Right forelimb (tissue), 1 donor: ENCODE measurements at regions not wholly inside any gene's neighbourhood (a gene's known extent, or its start where the extent isn't known, plus 50 kb on each side); places are given as distances from the start of the nearest gene placed in this dataset.

ENCODE experiments used
- DNase-seq: peaks from one replicate; pipeline ENCODE4 v3.0.0-alpha.2; 2018

DNA sequence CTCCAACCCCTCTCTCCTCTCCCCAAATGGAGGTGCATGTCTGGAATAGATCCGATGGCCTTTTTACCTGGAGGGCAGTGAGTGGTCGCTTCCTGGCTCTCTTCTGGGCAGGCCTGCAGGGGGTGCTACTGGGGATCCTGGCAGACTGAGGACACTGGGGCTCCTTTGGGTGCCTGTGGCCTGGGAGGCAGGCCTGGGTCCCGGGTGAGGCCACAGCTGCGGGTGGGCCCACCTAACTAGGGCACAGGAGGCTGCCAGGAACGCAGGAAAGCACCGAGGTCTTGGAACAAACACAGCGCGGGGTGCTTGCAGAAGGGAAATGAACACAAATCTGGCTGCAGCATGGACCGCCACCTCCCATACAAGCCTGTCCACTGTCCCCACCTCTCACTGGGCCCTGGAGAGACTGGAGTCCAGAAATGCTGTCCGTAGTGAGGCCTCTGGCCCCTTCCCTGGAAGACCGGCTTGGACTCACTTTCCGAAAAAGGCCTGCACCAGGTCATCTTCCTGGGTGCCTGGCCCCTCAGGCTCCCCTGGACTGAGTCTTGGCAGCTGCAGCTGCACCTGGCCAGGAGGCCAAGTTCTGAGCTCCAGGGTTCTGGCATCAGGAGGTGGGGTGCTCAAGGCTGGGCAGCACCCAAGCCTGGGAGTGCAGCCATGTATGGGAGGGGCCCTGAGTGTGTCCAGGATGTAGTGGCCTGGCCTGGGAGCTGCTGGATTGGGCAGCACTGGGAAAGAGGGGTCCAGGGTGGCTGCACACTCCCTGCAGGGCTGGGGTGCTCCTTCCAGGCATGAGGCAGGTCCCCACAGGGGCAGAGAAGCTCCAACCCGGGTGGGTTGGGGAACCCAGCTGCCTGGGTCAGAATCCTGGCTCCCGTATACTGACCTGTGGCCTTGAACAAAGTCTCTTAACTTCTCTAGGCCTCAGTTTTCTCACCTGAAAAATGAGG is 195.1 kb downstream of the IRF8 start:
- DNase-seq = no peak

DNA sequence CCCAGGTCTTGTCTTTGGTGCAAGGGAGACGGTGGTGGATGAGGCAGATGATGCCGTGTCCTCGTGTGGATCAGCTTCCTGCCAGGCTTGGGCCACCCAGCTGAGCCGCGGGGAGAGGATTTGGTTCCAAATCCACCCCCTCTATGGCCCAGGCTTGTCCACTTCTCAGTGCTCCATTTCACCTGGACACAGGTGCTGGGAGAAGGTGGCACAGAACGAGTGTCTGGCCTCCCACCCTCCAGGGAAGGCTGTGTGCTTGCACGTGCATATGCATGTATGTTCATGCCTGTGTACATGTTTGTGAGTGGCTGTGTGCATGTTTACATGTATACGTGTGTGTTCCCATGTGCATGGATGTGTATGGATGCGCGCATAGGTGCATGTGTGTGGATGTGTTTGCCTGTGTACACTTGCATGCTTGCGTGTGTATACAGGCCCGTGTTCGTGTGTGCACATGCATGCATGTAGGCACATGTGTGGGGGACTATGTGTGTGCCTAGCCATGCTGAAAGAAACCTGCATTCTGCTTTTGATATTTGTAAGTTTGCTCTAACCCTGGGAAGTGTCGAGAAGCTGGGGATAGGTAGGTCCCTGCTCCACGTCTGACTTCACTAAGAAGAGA is 196.3 kb downstream of the IRF8 start:
- no peak for DNase-seq

DNA sequence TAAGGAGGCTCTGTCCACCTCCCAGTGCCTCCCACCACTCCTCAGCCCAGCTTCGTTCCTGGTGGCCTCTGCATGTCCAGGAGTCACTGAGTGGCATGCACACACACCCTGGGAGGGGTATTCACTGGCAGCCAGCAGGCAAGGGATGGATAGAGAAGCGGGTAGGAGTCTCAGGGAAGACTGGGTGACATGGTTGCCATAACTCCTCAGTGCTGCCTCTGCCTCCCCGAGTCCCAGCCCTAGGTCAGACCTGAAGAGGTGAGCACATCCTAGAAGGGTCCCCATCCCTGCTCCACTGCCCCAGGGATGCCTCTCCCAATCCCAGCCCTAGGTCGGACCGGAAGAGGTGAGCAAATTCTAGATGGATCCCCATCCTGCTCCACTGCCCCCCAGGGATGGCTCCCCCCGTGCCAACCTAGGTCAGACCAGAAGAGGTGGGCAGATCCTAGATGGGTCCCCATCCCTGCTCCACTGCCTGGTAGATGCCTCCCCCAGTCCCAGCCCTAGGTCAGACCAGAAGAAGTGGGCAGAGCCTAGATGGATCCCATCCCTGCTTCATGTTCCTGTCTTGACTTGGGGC is 197.0 kb downstream of the IRF8 start:
- DNase-seq = no peak

DNA sequence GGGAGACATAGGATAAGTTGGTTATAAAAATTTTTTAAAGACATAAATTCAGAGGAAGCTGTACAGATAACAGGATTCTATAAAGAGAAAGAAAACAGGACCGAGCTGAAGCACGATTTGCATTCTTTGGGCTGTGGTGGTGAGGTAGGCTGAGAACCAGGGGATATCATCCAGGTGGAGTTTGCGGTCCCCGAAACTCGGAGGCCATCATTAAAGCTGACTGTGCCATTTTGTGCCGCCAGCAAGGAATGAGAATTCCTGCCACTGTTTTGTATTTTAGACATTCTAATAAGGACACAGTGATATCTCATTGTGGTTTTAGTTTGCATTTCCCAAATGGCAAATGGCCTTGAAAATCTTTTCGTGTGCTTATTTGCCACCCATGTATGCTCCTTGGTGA is 197.9 kb downstream of the IRF8 start:
- DNase-seq = no peak

DNA sequence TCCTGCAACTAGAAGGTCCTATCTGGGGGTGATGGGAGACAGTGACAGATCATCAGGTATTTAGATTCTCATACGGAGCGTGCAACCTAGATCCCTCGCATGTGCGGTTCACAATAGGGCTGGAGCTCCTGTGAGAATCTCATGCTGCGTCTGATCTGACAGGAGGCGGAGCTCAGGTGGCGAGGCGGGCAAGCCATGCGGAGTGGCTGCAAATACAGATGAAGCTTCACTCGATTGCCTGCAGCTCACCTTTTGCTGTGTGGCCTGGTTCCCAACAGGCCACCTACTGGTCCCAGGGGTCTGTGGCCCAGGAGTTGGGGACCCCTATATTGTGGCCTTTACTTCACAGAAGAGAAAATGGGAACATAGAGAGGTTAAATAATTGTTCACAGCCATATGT is 200.4 kb downstream of the IRF8 start:
- no peak for DNase-seq

DNA sequence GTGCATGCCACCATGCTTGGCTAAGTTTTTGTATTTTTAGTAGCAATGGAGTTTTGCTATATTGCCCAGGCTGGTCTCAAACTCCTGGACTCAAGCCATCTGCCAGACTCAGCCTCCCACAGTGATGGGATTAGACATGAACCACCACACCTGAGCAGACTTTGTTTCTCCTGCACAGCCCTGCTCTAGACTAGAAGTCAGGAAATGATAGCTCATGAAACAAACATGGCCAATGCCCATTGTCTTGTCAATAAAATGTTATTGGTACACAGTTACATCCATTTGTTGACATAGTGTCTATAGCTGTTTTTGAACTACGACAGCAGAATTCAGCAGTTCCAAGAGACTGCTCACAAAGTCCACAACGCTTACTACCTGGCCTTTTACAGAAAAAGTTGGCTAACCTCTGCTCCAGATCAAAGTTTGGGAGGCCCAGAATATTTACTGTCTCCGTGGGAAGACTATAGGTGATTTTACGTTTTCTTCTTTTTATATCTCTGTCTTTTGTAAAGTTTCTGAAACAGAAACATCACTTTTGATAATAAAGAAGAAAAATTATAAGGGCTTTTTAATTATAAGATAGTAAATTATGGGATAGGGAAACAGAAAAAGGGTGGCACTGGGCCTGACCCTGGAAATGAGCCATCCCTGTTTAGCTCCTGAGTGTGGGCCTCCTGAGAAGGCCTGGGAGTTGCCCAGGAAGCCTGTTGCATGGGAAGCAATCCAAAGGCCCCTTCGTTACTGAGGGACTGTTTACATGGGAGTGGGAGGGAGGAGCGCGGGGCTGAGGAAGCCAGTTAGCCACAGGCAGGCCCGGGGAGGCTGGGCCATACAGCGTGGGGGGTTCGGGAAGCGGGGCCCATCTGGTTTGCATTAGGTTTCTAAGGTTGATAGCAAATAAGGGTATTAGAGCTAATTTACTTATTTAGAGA is 201.5 kb downstream of the IRF8 start:
- DNase-seq = no peak

DNA sequence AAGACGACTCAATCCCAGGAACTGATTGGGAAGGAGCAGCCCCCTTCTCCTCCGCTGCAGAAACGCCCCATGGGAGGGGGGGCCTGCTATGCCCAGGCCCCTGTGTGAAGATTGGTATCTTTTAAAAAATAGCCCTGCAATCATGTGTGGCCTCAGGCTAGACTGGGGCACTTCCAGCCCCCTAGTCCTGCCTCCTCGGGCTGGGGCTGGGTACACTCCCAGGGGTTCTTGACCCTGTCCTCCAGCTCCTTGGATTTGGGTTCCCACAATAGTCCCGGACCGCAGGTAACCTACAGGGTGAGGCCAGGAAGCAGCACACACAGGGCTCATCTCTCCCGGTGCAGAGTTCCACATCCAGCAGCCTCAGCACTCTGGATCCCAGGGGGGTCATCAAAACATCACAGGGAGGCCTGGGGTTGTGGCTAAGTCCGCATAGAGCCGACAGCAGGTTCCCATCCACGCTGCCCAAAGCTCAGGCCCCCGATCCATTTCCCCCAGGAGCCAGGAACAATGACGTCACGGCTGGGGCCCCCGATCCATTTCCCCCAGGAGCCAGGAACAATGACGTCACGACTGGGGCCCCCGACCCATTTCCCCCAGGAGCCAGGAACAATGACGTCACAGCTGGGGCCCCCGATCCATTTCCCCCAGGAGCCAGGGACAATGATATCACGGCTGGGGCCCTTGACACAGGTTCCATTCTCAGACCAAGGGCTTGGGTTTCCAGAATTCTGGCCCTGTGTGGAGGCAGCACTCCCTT is 202.4 kb downstream of the IRF8 start:
- DNase-seq = no peak

DNA sequence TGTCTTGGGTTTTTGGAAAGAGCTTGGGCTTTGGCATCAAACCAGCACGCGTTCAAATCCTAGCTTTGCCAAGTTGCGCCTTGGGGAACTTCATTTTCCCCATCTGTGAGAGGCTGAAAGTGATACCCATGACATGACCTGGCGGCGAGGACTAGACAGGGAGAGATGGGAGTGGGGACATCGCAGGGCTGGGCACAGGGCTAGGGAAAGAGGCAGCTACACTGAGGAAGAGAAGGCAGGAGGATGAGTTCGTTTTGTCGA is 202.9 kb downstream of the IRF8 start:
- DNase-seq = no peak

DNA sequence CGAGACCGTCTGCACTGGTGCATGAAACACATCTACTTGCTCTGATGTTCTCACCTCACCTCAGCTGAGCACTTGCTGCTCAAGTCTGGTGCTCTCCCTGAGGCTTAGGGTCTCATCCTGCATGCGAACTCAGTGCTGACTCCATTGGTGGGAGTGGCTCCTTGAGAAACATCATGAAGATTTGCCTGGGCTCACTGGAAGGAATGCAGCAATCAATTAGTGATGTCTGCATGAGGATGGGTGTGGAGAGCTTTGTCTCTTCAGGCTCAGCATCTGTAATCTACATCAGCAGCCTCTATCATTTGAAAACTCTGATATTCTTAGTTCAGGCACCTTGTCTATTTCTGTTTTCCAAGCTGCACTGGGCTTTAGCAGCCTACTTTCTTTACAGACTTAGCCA is 204.4 kb downstream of the IRF8 start:
- DNase-seq = no peak

DNA sequence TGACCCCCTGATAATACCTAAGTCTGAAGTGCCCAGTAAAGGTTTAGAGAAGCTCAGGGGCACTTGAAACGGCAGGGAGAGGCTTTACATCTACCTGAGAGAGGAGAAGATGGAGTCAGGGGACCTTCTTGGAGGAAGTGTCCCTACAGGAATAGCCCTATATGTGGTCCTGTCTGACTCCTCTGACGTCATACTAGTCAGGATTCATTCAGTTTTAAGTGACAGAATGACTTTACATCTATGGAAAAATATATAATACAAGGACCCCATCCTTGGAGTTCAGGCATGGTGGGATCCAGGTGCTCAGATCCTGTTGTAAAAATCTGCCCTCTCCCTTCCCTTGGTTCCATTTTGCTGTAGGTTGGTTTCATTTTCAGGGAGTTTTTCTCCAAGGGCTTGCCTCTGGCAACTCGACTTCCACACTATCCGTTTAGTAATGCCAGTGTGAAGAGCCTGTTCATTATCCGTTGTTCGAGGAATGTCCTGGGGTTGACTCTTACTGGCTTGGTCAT is 205.6 kb downstream of the IRF8 start:
- no peak for DNase-seq

DNA sequence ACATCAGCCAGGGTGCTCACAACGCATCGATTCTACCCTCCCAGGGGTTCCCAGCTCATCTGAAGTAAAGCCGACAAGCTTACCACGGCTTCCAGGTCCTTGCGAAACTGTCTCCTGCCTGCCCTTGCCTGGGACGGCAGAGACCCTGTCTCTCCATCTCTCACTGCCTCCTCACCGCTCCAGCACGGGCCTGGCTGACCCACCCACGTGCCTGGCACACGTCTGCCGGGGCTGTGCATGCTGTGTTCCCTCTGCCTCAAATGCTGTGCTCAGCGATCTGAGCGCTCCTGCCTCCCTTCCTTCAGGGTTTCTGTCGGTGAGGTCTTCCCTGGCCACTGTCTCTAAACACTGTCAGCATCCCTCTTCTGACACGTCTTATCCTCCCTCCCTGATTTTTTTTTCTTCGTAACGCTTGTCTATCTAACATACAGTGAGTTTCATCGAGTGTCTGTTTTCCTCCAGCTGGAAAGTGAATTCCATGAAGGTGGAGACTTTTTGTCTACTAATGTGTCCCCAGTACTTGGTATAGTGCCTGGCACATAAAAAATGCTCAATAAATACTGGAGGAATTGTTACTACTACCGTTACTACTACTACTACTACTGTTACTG is 208.4 kb downstream of the IRF8 start:
- DNase-seq = no peak

DNA sequence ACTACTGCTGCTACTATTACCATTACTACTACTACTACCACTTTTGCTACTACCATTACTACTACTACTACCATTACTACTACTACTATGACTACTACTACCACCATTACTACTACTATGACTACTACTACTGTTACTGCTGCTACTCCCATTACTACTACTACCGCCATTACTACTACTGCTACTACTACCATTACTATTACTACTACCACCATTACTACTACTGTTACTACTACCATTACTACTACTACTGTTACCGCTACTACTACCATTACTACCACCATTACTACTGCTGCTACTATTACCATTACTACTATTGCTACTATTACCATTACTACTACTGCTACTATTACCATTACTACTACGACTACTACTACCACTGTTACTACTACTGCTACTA is 209.1 kb downstream of the IRF8 start:
- no peak for DNase-seq

DNA sequence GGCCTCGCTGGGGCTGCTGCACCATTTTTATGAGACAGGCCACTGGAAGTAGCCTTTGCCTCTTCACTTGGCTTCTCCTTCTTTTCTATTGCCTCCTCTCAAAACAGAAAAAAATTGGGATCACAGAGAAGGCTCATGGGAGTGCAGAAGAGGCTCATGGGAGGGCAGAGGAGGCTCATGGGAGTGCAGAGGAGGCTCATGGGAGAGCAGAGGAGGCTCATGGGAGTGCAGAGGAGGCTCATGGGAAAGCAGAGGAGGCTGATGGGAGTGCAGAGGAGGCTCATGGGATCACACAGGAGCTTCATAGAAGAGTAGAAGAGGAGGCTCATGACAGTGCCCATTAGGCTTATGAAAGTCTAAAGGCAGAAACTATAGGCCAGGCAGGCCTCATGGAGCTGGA is 211.2 kb downstream of the IRF8 start:
- DNase-seq = no peak

DNA sequence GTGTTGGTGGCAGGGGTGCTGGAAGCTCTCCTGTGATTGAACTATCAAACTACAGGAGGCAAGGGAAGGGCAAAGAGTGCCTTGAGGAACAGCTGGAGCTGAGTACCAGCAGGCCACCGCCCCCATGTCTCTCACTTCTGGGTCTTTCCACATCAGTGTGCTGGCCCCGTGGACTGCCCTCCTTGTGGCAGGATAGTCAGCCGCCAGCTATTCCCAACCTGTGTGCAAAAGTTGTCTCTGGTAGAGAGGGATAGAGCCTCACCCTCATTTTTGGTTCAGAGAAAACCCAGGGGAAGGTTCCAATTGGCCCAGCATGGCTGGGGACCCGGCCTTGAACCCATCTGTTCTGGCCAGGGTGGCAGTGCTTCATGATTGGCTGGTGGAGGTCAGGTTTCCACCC is 211.8 kb downstream of the IRF8 start:
- DNase-seq = no peak

DNA sequence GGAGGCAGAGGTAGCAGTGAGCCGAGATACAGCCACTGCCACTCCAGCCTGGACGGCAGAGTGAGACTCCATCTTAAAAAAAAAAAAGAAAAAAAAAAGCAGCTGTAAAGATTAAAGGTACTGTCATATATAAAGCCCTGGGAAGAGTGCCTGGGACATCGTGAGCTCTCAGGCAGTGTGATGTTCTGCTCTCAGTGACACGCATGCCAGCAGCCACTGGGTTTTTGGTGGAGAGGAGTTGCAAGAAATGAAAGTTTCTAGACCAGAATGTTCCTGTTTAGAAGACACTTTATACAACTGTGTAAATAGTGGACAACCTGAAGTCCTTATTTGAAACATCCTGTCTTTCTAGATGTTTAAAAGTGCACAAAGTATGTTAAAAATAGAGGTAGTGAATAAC is 213.2 kb downstream of the IRF8 start:
- no peak for DNase-seq

DNA sequence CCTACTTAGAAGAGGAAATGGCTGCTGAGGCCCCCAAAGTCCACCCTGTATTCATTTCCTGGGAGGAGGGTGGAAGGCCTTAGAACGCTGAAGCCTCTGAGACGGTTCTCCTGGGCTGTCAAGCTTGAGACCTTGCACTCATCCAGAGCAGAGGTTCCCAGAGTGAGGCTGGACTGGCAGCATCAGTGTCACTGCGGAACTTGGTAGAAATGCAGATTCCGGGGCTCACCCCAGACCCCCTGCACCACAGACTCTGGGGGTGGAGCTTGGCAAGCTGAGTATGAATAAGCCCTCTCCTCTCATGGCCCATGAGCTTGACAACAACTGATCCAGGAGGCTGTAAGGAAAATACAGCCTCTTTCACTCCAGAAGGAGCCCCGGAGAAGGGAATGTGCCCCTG is 218.3 kb downstream of the IRF8 start:
- DNase-seq = peak; percentile 16

DNA sequence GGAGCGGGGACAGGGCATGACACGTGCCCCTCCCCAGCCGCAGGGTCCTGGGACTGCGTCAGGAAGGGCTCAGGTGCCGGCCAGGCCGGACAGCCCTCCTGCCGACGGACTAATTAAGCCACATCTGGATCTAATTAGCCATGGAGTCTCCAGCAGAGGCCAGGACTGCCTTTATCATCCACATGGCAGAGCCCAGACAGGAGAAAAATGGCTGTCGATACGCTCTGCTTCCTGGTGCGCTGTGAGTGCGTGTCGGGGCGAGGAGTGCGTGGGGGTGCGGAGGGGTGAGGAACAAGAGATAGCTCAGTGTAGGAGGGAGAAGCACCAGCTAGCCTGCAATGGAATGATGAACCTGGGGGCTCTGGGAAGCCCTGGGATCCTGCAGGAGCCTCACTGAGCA is 218.8 kb downstream of the IRF8 start:
- peak; percentile 25 for DNase-seq

DNA sequence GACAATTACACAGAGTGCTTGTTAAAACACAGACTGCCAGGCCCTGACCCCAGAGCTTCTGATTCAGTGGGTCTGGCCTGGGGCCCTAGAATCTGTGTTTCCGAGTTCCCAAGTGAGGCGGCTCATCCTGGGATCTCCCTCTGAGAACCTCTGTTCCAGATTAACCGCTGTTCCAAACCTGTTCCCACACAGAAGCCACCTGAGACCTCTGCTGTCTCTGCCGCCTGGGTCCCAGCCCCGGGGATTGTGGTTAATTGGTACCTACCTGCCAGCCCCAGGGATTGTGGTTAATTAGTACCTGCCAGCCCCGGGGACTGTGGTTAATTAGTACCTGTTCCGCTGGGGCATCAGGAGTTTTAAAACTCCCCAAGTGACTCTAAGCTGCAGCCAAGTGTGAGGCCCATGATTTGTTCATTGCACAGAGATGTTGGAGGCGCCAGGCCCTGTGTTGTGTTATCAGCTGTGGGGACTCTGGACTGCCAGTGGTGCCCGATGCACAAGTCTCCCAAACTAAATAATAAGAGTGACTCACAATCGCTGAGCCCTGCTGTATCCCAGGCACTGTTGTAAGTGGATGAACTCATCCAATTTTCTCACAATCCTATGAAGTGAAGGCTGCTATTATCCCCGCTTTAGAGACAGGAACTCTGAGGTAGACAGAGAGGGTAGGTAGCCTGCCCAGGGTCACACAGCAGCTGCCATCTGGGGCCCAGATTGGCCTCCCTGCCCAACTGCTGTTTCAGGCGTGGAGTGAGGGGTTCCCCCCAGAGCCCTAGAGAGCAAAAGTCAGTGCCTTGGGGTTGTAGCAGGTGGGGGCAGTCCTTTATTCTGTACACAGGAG is 219.7 kb downstream of the IRF8 start:
- DNase-seq = peak; percentile 6

DNA sequence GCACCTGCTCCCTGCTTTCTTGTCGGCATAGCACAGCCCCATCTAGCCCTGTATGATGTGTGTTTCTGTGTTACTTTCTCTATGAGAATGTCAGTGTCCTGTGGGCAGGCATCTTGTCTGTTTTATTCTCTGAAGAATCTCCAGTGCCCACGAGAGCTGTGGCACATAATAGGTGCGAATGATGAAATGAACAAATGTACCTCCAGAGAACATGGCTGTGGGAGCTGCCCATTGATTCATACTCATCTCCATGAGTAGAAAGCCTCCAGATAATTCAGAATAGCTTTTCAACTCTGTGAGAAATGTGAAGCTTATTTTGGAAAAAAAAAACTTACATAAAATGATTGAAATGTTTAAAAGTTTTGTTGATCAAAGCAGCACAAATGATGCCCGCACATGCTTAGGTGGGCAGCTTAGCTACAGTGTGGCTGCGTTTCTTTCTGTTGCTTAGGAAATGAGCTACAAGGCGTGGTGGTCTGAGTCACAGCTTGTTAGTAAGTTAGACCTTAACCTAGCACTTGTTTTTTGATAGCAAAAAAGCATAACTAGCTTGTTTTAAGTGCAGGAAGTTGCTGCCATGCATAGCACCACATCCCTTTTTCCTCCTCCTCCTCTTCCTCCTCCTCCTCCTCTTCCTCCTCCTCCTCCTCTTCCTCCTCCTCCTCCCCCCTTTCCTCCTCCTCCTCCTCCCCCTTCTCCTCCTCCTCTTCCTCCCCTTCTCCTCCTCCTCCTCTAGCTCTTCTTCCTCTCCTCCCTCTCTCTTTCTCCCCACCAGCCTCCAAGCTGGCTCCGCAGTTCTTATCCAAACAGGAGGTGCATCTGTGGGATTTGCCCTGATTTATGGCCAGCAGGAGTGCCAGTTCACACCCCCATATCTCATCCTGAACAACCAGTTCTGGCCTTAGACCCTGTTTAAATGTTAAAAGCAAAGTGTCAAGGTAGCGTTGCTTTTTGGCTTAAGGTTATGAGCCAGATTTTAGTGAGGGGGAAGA is 221.5 kb downstream of the IRF8 start:
- no peak for DNase-seq
